OCI-LY1 (cell line): ENCODE measurements at regions not wholly inside any gene's neighbourhood (a gene's known extent, or its start where the extent isn't known, plus 50 kb on each side); places are given as distances from the start of the nearest gene placed in this dataset.

Source experiments
- H2AFZ ChIP-seq: fragments of 200-600 bp; sonication (generic), shearing (Covaris generic); 2 replicates; pipeline ENCODE4 v1.6.0; 2014; ENCODE audit warnings: antibody characterized with exemption, mild to moderate bottlenecking, low read length
- H3F3A ChIP-seq: fragments of 200-600 bp; sonication (generic), shearing (Covaris generic); 2 replicates; pipeline ENCODE4 v1.6.0; 2014; ENCODE audit warnings: mild to moderate bottlenecking, antibody characterized with exemption, low read length, moderate library complexity; ENCODE audit not compliant: insufficient read depth
- H3K27ac ChIP-seq: fragments of 200-600 bp; sonication (generic); 2 replicates; pipeline ENCODE4 v1.5.1; 2014; ENCODE audit warnings: low read length, mixed run types, mild to moderate bottlenecking, low read depth; ENCODE audit not compliant: poor library complexity, severe bottlenecking
- H3K27me3 ChIP-seq: fragments of 200-600 bp; sonication (generic); 2 replicates; pipeline ENCODE4 v1.6.0; 2014; ENCODE audit warnings: antibody characterized with exemption, mild to moderate bottlenecking, low read length, moderate library complexity; ENCODE audit not compliant: insufficient read depth
- H3K36me3 ChIP-seq: fragments of 200-600 bp; sonication (generic); 2 replicates; pipeline ENCODE4 v1.6.1; 2014; ENCODE audit warnings: mild to moderate bottlenecking, antibody characterized with exemption, low read length, moderate library complexity, mixed read lengths; ENCODE audit not compliant: insufficient read depth
- H3K4me1 ChIP-seq: fragments of 200-600 bp; sonication (generic); 2 replicates; pipeline ENCODE4 v1.5.1; 2014; ENCODE audit warnings: mild to moderate bottlenecking, low read length, moderate library complexity; ENCODE audit not compliant: insufficient read depth, severe bottlenecking
- H3K4me2 ChIP-seq: fragments of 200-600 bp; sonication (generic), shearing (Covaris generic); 2 replicates; pipeline ENCODE4 v1.6.1; 2014; ENCODE audit warnings: low read length
- H3K4me3 ChIP-seq: fragments of 200-600 bp; sonication (generic); 2 replicates; pipeline ENCODE4 v1.5.1; 2014; ENCODE audit warnings: low read length, low read depth, mild to moderate bottlenecking, mixed read lengths; ENCODE audit not compliant: poor library complexity, severe bottlenecking
- H3K79me2 ChIP-seq: fragments of 200-600 bp; shearing (Covaris generic); 2 replicates; pipeline ENCODE4 v1.6.1; 2016; ENCODE audit warnings: mixed run types, low read length, mixed read lengths; ENCODE audit not compliant: insufficient read depth
- H3K9ac ChIP-seq: fragments of 200-600 bp; sonication (generic), shearing (Covaris generic); 2 replicates; pipeline ENCODE4 v1.6.1; 2014; ENCODE audit warnings: mild to moderate bottlenecking, low read length, mixed read lengths
- H3K9me2 ChIP-seq: fragments of 200-600 bp; sonication (generic), shearing (Covaris generic); 2 replicates; pipeline ENCODE4 v1.6.1; 2014; ENCODE audit warnings: low read depth, mild to moderate bottlenecking, low read length, mixed read lengths
- H3K9me3 ChIP-seq: fragments of 200-600 bp; shearing (Covaris generic); 2 replicates; pipeline ENCODE4 v1.6.1; 2014; ENCODE audit warnings: low read length, mixed read lengths
- H4K20me1 ChIP-seq: fragments of 200-600 bp; sonication (generic), shearing (Covaris generic); 2 replicates; pipeline ENCODE4 v1.6.0; 2016; ENCODE audit warnings: mild to moderate bottlenecking, low read length; ENCODE audit not compliant: insufficient read depth
- CTCF ChIP-seq: fragments of 200-600 bp; sonication (generic), shearing (Covaris generic); IDR thresholded peaks from 2 replicates; pipeline ENCODE4 v1.5.1; 2017; ENCODE audit warnings: mild to moderate bottlenecking, antibody characterized with exemption, low read length, moderate library complexity, mixed read lengths
- EZH2 ChIP-seq: fragments of 200-600 bp; sonication (generic), shearing (Covaris generic); IDR thresholded peaks from 2 replicates; pipeline ENCODE4 v1.8.0; 2017; ENCODE audit warnings: borderline replicate concordance, mixed run types, mild to moderate bottlenecking, antibody characterized with exemption, low read length, moderate library complexity, mixed read lengths

- Histone ChIP-seq H3K27ac (no peak overlapping the region), H3K36me3 (no peaks in the 10 kb centered on the region), H3K9me2 (no peaks in the 10 kb centered on the region), H3K27me3 (no peaks in the 10 kb centered on the region), H3K4me2 (no peak overlapping the region), H3K9me3 (no peaks in the 10 kb centered on the region), H3K4me3 (no peak overlapping the region), H4K20me1 (no peaks in the 10 kb centered on the region), H3K79me2 (no peaks in the 10 kb centered on the region), H3K9ac (no peak overlapping the region), H2AFZ (no peak overlapping the region), H3F3A (no peaks in the 10 kb centered on the region), H3K4me1 (no peaks in the 10 kb centered on the region)
- no peak for TF ChIP-seq EZH2
- no peak for TF ChIP-seq CTCF
Observed at GRCh38 chr11:95700471-95700817, 89.1 kb downstream of the FAM76B start.

GRCh38 chr11:95699631-95700470, 89.7 kb downstream of the FAM76B start:
- H3K9me2 ChIP-seq = no peaks in the 10 kb centered on the region
- no peaks in the 10 kb centered on the region for H3K36me3 ChIP-seq
- no peak overlapping the region for H2AFZ ChIP-seq
- no peaks in the 10 kb centered on the region for H3K79me2 ChIP-seq
- no peaks in the 10 kb centered on the region for H3K4me1 ChIP-seq
- no peak overlapping the region for H3K4me2 ChIP-seq
- no peak overlapping the region for H3K9ac ChIP-seq
- H3K9me3 ChIP-seq = no peaks in the 10 kb centered on the region
- H3K4me3 ChIP-seq = no peak overlapping the region
- no peak for TF ChIP-seq EZH2
- TF ChIP-seq CTCF = no peak
- H3F3A ChIP-seq = no peaks in the 10 kb centered on the region
- no peak overlapping the region for H3K27ac ChIP-seq
- no peaks in the 10 kb centered on the region for H3K27me3 ChIP-seq
- no peaks in the 10 kb centered on the region for H4K20me1 ChIP-seq

GRCh38 chr11:95698676-95699557, 90.7 kb downstream of the FAM76B start:
- Histone ChIP-seq H3K36me3 (no peaks in the 10 kb centered on the region), H3K4me2 (no peak overlapping the region), H3K9ac (no peak overlapping the region), H3K27me3 (no peaks in the 10 kb centered on the region), H3K79me2 (no peaks in the 10 kb centered on the region), H4K20me1 (no peaks in the 10 kb centered on the region), H2AFZ (no peak overlapping the region), H3F3A (no peaks in the 10 kb centered on the region), H3K4me3 (no peak overlapping the region), H3K9me2 (no peaks in the 10 kb centered on the region), H3K4me1 (no peaks in the 10 kb centered on the region), H3K27ac (no peak overlapping the region), H3K9me3 (no peaks in the 10 kb centered on the region)
- TF ChIP-seq CTCF (no peak), EZH2 (no peak)
